Heart right ventricle (tissue), 16 donors: ENCODE measurements at regions not wholly inside any gene's neighbourhood (a gene's known extent, or its start where the extent isn't known, plus 50 kb on each side); places are given as distances from the start of the nearest gene placed in this dataset.

ENCODE experiments used
- ATAC-seq, 8 donors: fragments of 200-7000 bp; cut with Tn5 transposase; one replicate each; pipeline ENCODE4 v1.9.1; 2020; ENCODE audit warnings: mild to moderate bottlenecking in 8 of 8, moderate library complexity in 8 of 8, moderate number of reproducible peaks in 1 of 8
- DNase-seq, 2 donors: peaks; one replicate each; pipeline ENCODE4 v3.0.0-alpha.2; 2020
- H3K27ac ChIP-seq, 10 donors: fragments of 200-600 bp; sonication (generic) in 2 of 10; one replicate each; pipeline versions ENCODE4 v1.5.0 to v1.8.0; 2020 to 2022; ENCODE audit warnings: mild to moderate bottlenecking in 3 of 10
- H3K27me3 ChIP-seq, 7 donors: fragments of 200-600 bp; one replicate each; pipeline ENCODE4 v1.8.0; 2021 to 2022; ENCODE audit warnings: mild to moderate bottlenecking in 2 of 7
- H3K36me3 ChIP-seq, 9 donors: fragments of 200-600 bp; sonication (generic) in 1 of 9; one replicate each; pipeline versions ENCODE4 v1.5.0 to v1.8.0; 2020 to 2022; ENCODE audit warnings: mild to moderate bottlenecking in 2 of 9
- H3K4me1 ChIP-seq, 9 donors: fragments of 200-600 bp; sonication (generic) in 1 of 9; one replicate each; pipeline versions ENCODE4 v1.5.0 to v1.8.0; 2020 to 2022; ENCODE audit warnings: mild to moderate bottlenecking in 4 of 9
- H3K4me3 ChIP-seq, 10 donors: fragments of 200-600 bp; sonication (generic) in 2 of 10; one replicate each; pipeline versions ENCODE4 v1.5.0 to v1.8.0; 2020 to 2022; ENCODE audit warnings: mild to moderate bottlenecking in 7 of 10, moderate library complexity in 2 of 10
- H3K9me3 ChIP-seq, 11 donors: fragments of 200-600 bp in 10 of 11; sonication (generic) in 2 of 11; one replicate each; pipeline versions ENCODE4 v1.5.0 to v1.8.0; 2013 to 2022; ENCODE audit warnings: mild to moderate bottlenecking in 2 of 11, control low read depth in 1 of 11, moderate library complexity in 1 of 11
- CTCF ChIP-seq, 9 donors: fragments of 200-600 bp; sonication (generic) in 2 of 9; IDR thresholded peaks; one replicate each; pipeline versions ENCODE4 v1.5.0 to v1.8.0; 2021 to 2022; ENCODE audit warnings: antibody characterized with exemption in 9 of 9, mild to moderate bottlenecking in 5 of 9, moderate library complexity in 1 of 9
- WGBS, 2 donors: extraction: QIAGEN DNeasy Blood & Tissue Kit; methylation state at CpG; one replicate each; pipeline ENCODE4 v1.1.7; 2013; ENCODE audit warnings: inconsistent platforms in 1 of 2; 5-methylcytosine and 5-hydroxymethylcytosine counted together
- intact Hi-C, 10 donors: fragments of 100-400 bp; cut with DNase I; formaldehyde crosslinking; loops; one replicate each; pipeline versions ENCODE4 v1.11.1 to v1.14.2; 2022
- donor health status: Arrhythmogenic right ventricular cardiomyopathy.
- donor health status: ischemic (EF 13 %, LVEDD 7.1; RV severe dilation, severe dysfunction).
- donor health status: healthy with polysubstance abuse.
- donor health status: DM: no; HTN: yes; CAD: no.
- donor health status: DM: no; HTN: no; CAD: no.
- donor health status: ischemic (EF 25% LVEDD 6.9; RV normal size, moderate dysfunction).
- donor health status: ischemic (EF 25% LVEDD 5.7; RV mildly dilated, moderate dysfunction).
- donor health status: healthy.
- donor health status: DM: yes; HTN: yes; CAD: no.
- donor health status: Ischemic cardiomyopathy.
- donor health status: ischemic (EF 35%, LVEDD 5.7; RV mildly dilated, moderate dysfunction).
- donor health status: nonischemic (EF 11% LVEDD 7.7; RV severe dilation, severe dysfunction).
- donor health status: DM: yes; HTN: yes; CAD: no.
- donor health status: PGD.
- donor health status: ischemic (EF 29% LVEDD 5.4; RV normal size, mild dysfunction).
- donor health status: nonischemic (EF 23%, LVEDD 6.1; RV moderate dilation, normal function).

GRCh38 chr9:13387734-13388067 lies 108.2 kb upstream of the MPDZ start:
- Histone ChIP-seq H3K36me3 (no peaks in the 10 kb centered on the region), H3K27ac (peak overlapping the region in 9 of 10 donors; percentile 5 to 80 (median 48)), H3K27me3 (no peaks in the 10 kb centered on the region), H3K4me1 (peaks cover 0 to 13% (median 6%) of the 10 kb centered on the region in 9 donors), H3K4me3 (no peak overlapping the region), H3K9me3 (peaks cover 0 to 50% (median 13%) of the 10 kb centered on the region in 11 donors)
- peak in 6 of 8 donors; percentile 21 to 57 (median 34) for ATAC-seq
- DNase-seq = no peak
- intact Hi-C loops = no loop called here
- WGBS, 2 donors = 57 to 63% methylated on average over 3 of the region's 3 CpGs
- no peak for TF ChIP-seq CTCF (IDR thresholded peaks at IDR 0.05)

GRCh38 chr9:13386935-13387733 lies 107.6 kb upstream of the MPDZ start:
- TF ChIP-seq CTCF (IDR thresholded peaks at IDR 0.05) = no peak
- WGBS, 2 donors = 70 to 74% methylated on average over 4 of the region's 4 CpGs
- ATAC-seq = peak in 7 of 8 donors; percentile 56 to 78 (median 71)

GRCh38 chr9:13386316-13386715 lies 106.8 kb upstream of the MPDZ start:
- Histone ChIP-seq H3K27ac (peak overlapping the region in 7 of 10 donors; percentile 36 to 80 (median 54)), H3K4me3 (no peak overlapping the region), H3K4me1 (peaks cover 0 to 13% (median 6%) of the 10 kb centered on the region in 9 donors), H3K27me3 (no peaks in the 10 kb centered on the region), H3K36me3 (no peaks in the 10 kb centered on the region), H3K9me3 (peaks cover 0 to 39% (median 8%) of the 10 kb centered on the region in 11 donors)
- ATAC-seq = no peak
- intact Hi-C loops = no loop called here
- DNase-seq = no peak
- no peak for TF ChIP-seq CTCF (IDR thresholded peaks at IDR 0.05)
- 76 to 78% methylated on average over 2 of the region's 2 CpGs for WGBS, 2 donors

More at GRCh38 chr9:13386935-13387733, 107.6 kb upstream of the MPDZ start:
- DNase-seq = no peak
- intact Hi-C loops = no loop called here
- Histone ChIP-seq H3K27me3 (no peaks in the 10 kb centered on the region), H3K27ac (peak overlapping the region in 9 of 10 donors; percentile 5 to 80 (median 48)), H3K9me3 (peaks cover 0 to 47% (median 13%) of the 10 kb centered on the region in 11 donors), H3K36me3 (no peaks in the 10 kb centered on the region), H3K4me1 (peaks cover 0 to 13% (median 6%) of the 10 kb centered on the region in 9 donors), H3K4me3 (no peak overlapping the region)

GRCh38 chr9:13383855-13384254 lies 104.4 kb upstream of the MPDZ start:
- 93 to 96% methylated on average over 1 of the region's 1 CpG for WGBS, 2 donors
- Histone ChIP-seq H3K4me3 (no peak overlapping the region), H3K36me3 (no peaks in the 10 kb centered on the region), H3K4me1 (peaks cover 0 to 13% (median 6%) of the 10 kb centered on the region in 9 donors), H3K27me3 (no peaks in the 10 kb centered on the region), H3K9me3 (peaks cover 0 to 16% (median 4%) of the 10 kb centered on the region in 11 donors), H3K27ac (no peak overlapping the region)
- DNase-seq = no peak
- intact Hi-C loops = no loop called here
- TF ChIP-seq CTCF (IDR thresholded peaks at IDR 0.05) = no peak
- no peak for ATAC-seq
